Thyroid gland (tissue), 4 donors: ENCODE measurements at regions not wholly inside any gene's neighbourhood (a gene's known extent, or its start where the extent isn't known, plus 50 kb on each side); places are given as distances from the start of the nearest gene placed in this dataset.
"Not testable (repeated sequence)": the region's sequence is repeated elsewhere in the genome, so short reads cannot be mapped to it uniquely, and the experiment has no call there.

ENCODE experiments used
- DNase-seq, 2 donors: peaks; one replicate each; pipeline ENCODE4 v3.0.0-alpha.2; 2019
- H3K27ac ChIP-seq, 3 donors: fragments of 200-600 bp; sonication (generic); 1 replicate in 2 of 3; 2 replicates in 1 of 3; pipeline ENCODE4 v1.5.1; 2016 to 2019; ENCODE audit warnings: mild to moderate bottlenecking in 1 of 3, moderate library complexity in 1 of 3
- H3K27me3 ChIP-seq: fragments of 200-600 bp; sonication (generic); one replicate; pipeline ENCODE4 v1.5.1; 2019
- H3K36me3 ChIP-seq, 2 donors: fragments of 200-600 bp; sonication (generic); one replicate each; pipeline ENCODE4 v1.5.1; 2016 to 2019
- H3K4me1 ChIP-seq, 2 donors: fragments of 200-600 bp; sonication (generic); one replicate each; pipeline ENCODE4 v1.5.1; 2017 to 2019
- H3K4me3 ChIP-seq, 3 donors: fragments of 200-600 bp; sonication (generic); replicated peaks in 1 of 3; 1 replicate in 2 of 3; 2 replicates in 1 of 3; pipeline ENCODE4 v1.5.1; 2016; ENCODE audit warnings: mild to moderate bottlenecking in 1 of 3
- H3K9me3 ChIP-seq: fragments of 200-600 bp; sonication (generic); one replicate; pipeline ENCODE4 v1.5.1; 2017
- CTCF ChIP-seq, 6 experiments: fragments of 200-600 bp in 3 of 6; fragments of 450-650 bp in 3 of 6; sonication (generic) in 3 of 6; IDR thresholded peaks; one replicate each; pipeline ENCODE4 v1.5.1; 2016 to 2019; ENCODE audit warnings: antibody characterized with exemption in 6 of 6, mild to moderate bottlenecking in 2 of 6, inconsistent platforms in 1 of 6, moderate library complexity in 1 of 6
- POLR2A ChIP-seq, 2 donors: fragments of 450-650 bp; IDR thresholded peaks; one replicate each; pipeline ENCODE4 v1.6.1; 2017; ENCODE audit warnings: antibody characterized with exemption in 2 of 2, mild to moderate bottlenecking in 2 of 2, moderate library complexity in 1 of 2
- WGBS, 2 donors: methylation state at CpG; one replicate each; pipeline ENCODE4 v1.1.5; 2017; 5-methylcytosine and 5-hydroxymethylcytosine counted together
- intact Hi-C: fragments of 100-400 bp; cut with DNase I; formaldehyde crosslinking; loops from one replicate; pipeline ENCODE4 v1.15.1; 2023

- intact Hi-C loops: no loop called here
- Histone ChIP-seq H3K27ac (no peak overlapping the region), H3K4me1 (no peaks in the 10 kb centered on the region), H3K9me3 (no peaks in the 10 kb centered on the region), H3K4me3 (no peak overlapping the region), H3K27me3 (no peaks in the 10 kb centered on the region), H3K36me3 (no peaks in the 10 kb centered on the region)
- no peak for DNase-seq
- no peak for TF ChIP-seq CTCF (IDR thresholded peaks at IDR 0.05)
- TF ChIP-seq POLR2A (IDR thresholded peaks at IDR 0.05): no peak
- 92 to 93% methylated on average over 2 of the region's 2 CpGs for WGBS, 2 donors
Measured at GRCh38 chr6:125375013-125375412, 73.2 kb upstream of the HDDC2 start.

- H3K4me1 ChIP-seq: no peaks in the 10 kb centered on the region
- no peak for DNase-seq
- H3K27ac ChIP-seq: no peak overlapping the region
- no peaks in the 10 kb centered on the region for H3K9me3 ChIP-seq
- H3K4me3 ChIP-seq: no peak overlapping the region
- no peaks in the 10 kb centered on the region for H3K27me3 ChIP-seq
- H3K36me3 ChIP-seq: no peaks in the 10 kb centered on the region
- TF ChIP-seq POLR2A (IDR thresholded peaks at IDR 0.05) (no peak), CTCF (IDR thresholded peaks at IDR 0.05) (no peak)
- intact Hi-C loops: no loop called here
Measured at GRCh38 chr6:125375821-125376220, 74.1 kb upstream of the HDDC2 start.

GRCh38 chr6:125377621-125378020 lies 75.9 kb upstream of the HDDC2 start:
- H3K4me1 ChIP-seq: no peaks in the 10 kb centered on the region
- no peak for TF ChIP-seq POLR2A (IDR thresholded peaks at IDR 0.05)
- no peak for TF ChIP-seq CTCF (IDR thresholded peaks at IDR 0.05)
- H3K4me3 ChIP-seq: no peak overlapping the region
- no peak for DNase-seq
- intact Hi-C loops: no loop called here
- H3K27me3 ChIP-seq: no peaks in the 10 kb centered on the region
- H3K27ac ChIP-seq: no peak overlapping the region
- no peaks in the 10 kb centered on the region for H3K9me3 ChIP-seq
- 74 to 81% methylated on average over 5 of the region's 5 CpGs for WGBS, 2 donors
- H3K36me3 ChIP-seq: no peaks in the 10 kb centered on the region

- intact Hi-C loops: no loop called here
- no peak for DNase-seq
- no peak overlapping the region for H3K4me3 ChIP-seq
- no peak overlapping the region for H3K27ac ChIP-seq
- no peaks in the 10 kb centered on the region for H3K4me1 ChIP-seq
- TF ChIP-seq POLR2A (IDR thresholded peaks at IDR 0.05) (no peak), CTCF (IDR thresholded peaks at IDR 0.05) (no peak)
- H3K27me3 ChIP-seq: no peaks in the 10 kb centered on the region
- no peaks in the 10 kb centered on the region for H3K36me3 ChIP-seq
- no peaks in the 10 kb centered on the region for H3K9me3 ChIP-seq
- 76 to 78% methylated on average over 4 of the region's 4 CpGs for WGBS, 2 donors
Measured at GRCh38 chr6:125379174-125379573, 77.4 kb upstream of the HDDC2 start.

GRCh38 chr6:125380474-125380873 lies 78.7 kb upstream of the HDDC2 start:
- Histone ChIP-seq H3K36me3 (no peaks in the 10 kb centered on the region), H3K4me1 (no peaks in the 10 kb centered on the region), H3K9me3 (no peaks in the 10 kb centered on the region), H3K27ac (no peak overlapping the region), H3K4me3 (no peak overlapping the region), H3K27me3 (no peaks in the 10 kb centered on the region)
- WGBS, 2 donors: 97% methylated on average over 5 of the region's 5 CpGs
- intact Hi-C loops: no loop called here
- no peak for DNase-seq
- no peak for TF ChIP-seq CTCF (IDR thresholded peaks at IDR 0.05)
- TF ChIP-seq POLR2A (IDR thresholded peaks at IDR 0.05): no peak

GRCh38 chr6:125386337-125386736 lies 84.6 kb upstream of the HDDC2 start:
- DNase-seq, intact Hi-C loops, H3K27me3 ChIP-seq, H3K9me3 ChIP-seq, H3K4me3 ChIP-seq, H3K27ac ChIP-seq, H3K4me1 ChIP-seq, H3K36me3 ChIP-seq: not testable (repeated sequence)
- 91 to 100% methylated on average over 1 of the region's 1 CpG for WGBS, 2 donors
